ENCODE measurements at regions not wholly inside any gene's neighbourhood (a gene's known extent, or its start where the extent isn't known, plus 50 kb on each side); places are given as distances from the start of the nearest gene placed in this dataset.

- Histone ChIP-seq H3K27ac (no peak overlapping the region), H3K27me3 (no peaks in the 10 kb centered on the region), H3K9me3 (no peaks in the 10 kb centered on the region), H3K36me3 (no peaks in the 10 kb centered on the region), H3K4me1 (no peaks in the 10 kb centered on the region), H3K4me3 (no peak overlapping the region)
- TF ChIP-seq CTCF (IDR thresholded peaks at IDR 0.05) (no peak), POLR2A (IDR thresholded peaks at IDR 0.05) (no peak)
- no peak for DNase-seq
These were observed 90.7 kb upstream of the PCDH18 start for GRCh38 chr4:137623013-137623412.

GRCh38 chr4:137621056-137621455 is 88.8 kb upstream of the PCDH18 start:
- DNase-seq: no peak
- no peaks in the 10 kb centered on the region for H3K4me1 ChIP-seq
- no peaks in the 10 kb centered on the region for H3K27me3 ChIP-seq
- TF ChIP-seq CTCF (IDR thresholded peaks at IDR 0.05) (no peak), POLR2A (IDR thresholded peaks at IDR 0.05) (no peak)
- H3K36me3 ChIP-seq: no peaks in the 10 kb centered on the region
- no peaks in the 10 kb centered on the region for H3K9me3 ChIP-seq
- no peak overlapping the region for H3K4me3 ChIP-seq
- H3K27ac ChIP-seq: no peak overlapping the region

GRCh38 chr4:137614491-137614890 is 82.2 kb upstream of the PCDH18 start:
- TF ChIP-seq CTCF (IDR thresholded peaks at IDR 0.05): no peak
- TF ChIP-seq POLR2A (IDR thresholded peaks at IDR 0.05): no peak
- Histone ChIP-seq H3K4me3 (no peak overlapping the region), H3K9me3 (no peaks in the 10 kb centered on the region), H3K27ac (no peak overlapping the region), H3K36me3 (no peaks in the 10 kb centered on the region), H3K27me3 (no peaks in the 10 kb centered on the region), H3K4me1 (no peaks in the 10 kb centered on the region)
- no peak for DNase-seq

GRCh38 chr4:137611998-137612700 is 79.9 kb upstream of the PCDH18 start:
- no peaks in the 10 kb centered on the region for H3K9me3 ChIP-seq
- no peak overlapping the region for H3K27ac ChIP-seq
- H3K4me1 ChIP-seq: no peaks in the 10 kb centered on the region
- H3K4me3 ChIP-seq: no peak overlapping the region
- H3K27me3 ChIP-seq: no peaks in the 10 kb centered on the region
- H3K36me3 ChIP-seq: no peaks in the 10 kb centered on the region
- no peak for TF ChIP-seq POLR2A (IDR thresholded peaks at IDR 0.05)
- no peak for TF ChIP-seq CTCF (IDR thresholded peaks at IDR 0.05)
- no peak for DNase-seq

- H3K27me3 ChIP-seq: no peaks in the 10 kb centered on the region
- no peak for TF ChIP-seq CTCF (IDR thresholded peaks at IDR 0.05)
- no peak for TF ChIP-seq POLR2A (IDR thresholded peaks at IDR 0.05)
- no peaks in the 10 kb centered on the region for H3K9me3 ChIP-seq
- no peak overlapping the region for H3K4me3 ChIP-seq
- no peak for DNase-seq
- no peaks in the 10 kb centered on the region for H3K4me1 ChIP-seq
- H3K27ac ChIP-seq: no peak overlapping the region
- H3K36me3 ChIP-seq: no peaks in the 10 kb centered on the region
These were observed 78.7 kb upstream of the PCDH18 start for GRCh38 chr4:137610960-137611359.
